ENCODE measurements at regions not wholly inside any gene's neighbourhood (a gene's known extent, or its start where the extent isn't known, plus 50 kb on each side); places are given as distances from the start of the nearest gene placed in this dataset.

DNA sequence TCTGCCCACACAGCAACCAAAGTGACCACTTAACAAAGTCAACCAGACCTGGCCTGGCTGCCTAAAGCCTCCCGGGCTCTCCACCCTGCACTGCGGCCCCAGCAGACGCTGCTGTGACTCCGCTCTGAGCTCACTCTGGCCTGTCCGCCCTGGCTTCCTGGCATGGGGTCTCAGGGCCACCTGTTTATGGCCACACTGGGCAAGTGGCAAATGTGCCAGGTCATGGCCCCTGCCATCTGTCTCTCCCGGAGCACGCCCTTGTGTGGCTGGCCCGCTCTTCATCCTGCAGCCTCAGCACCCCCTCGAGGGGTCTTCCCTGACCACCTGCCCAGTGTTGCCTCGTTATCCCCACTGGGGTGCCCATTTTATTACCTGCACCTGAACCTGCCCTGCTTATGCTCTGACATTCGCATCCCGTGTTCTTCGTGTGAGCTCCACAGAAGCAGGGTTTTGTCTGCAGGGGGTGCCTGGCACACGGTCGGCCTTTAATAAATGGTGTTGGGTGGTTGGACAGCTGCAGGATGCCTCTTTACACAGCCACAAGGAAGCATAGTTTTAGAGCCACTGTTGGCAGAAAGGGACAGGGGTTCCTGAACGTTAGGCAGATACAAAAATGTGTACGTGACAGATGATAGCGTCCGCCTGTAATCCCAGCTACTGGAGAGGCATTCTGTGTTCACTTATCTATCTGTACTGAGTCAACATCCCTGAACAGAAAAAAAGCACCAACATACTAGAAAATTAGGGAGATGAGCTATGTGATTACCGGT is 785.6 kb downstream of the TBC1D22A start:
- no peak for TF ChIP-seq ARNTL (CRISPR knock-in tag; IDR thresholded peaks at IDR 0.05)
- TF ChIP-seq TCF7 (IDR thresholded peaks at IDR 0.05; ENCODE audit: low read depth) = no peak
- TF ChIP-seq ZNF24 (IDR thresholded peaks at IDR 0.05) = no peak
- TF ChIP-seq EP300 (IDR thresholded peaks at IDR 0.05; ENCODE audit: low read depth in 2 of 2, low read length in 2 of 2) = no peak
- no peak for TF ChIP-seq EP300 (CRISPR knock-in tag; IDR thresholded peaks at IDR 0.05; ENCODE audit: borderline replicate concordance)
- TF ChIP-seq POLR2AphosphoS5 (IDR thresholded peaks at IDR 0.05; ENCODE audit: low read depth, low read length) = no peak
- TF ChIP-seq, protein P1, sequence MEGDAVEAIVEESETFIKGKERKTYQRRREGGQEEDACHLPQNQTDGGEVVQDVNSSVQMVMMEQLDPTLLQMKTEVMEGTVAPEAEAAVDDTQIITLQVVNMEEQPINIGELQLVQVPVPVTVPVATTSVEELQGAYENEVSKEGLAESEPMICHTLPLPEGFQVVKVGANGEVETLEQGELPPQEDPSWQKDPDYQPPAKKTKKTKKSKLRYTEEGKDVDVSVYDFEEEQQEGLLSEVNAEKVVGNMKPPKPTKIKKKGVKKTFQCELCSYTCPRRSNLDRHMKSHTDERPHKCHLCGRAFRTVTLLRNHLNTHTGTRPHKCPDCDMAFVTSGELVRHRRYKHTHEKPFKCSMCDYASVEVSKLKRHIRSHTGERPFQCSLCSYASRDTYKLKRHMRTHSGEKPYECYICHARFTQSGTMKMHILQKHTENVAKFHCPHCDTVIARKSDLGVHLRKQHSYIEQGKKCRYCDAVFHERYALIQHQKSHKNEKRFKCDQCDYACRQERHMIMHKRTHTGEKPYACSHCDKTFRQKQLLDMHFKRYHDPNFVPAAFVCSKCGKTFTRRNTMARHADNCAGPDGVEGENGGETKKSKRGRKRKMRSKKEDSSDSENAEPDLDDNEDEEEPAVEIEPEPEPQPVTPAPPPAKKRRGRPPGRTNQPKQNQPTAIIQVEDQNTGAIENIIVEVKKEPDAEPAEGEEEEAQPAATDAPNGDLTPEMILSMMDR (CRISPR knock-in tag; IDR thresholded peaks at IDR 0.05) = no peak
- no peak for TF ChIP-seq ZNF713 (CRISPR knock-in tag; IDR thresholded peaks at IDR 0.05)
- no peak for TF ChIP-seq XRCC5 (optimal IDR thresholded peaks at IDR 0.05; ENCODE audit: low read length)
- no peak for TF ChIP-seq CBX2 (IDR thresholded peaks at IDR 0.05; ENCODE audit: low read depth, low read length)
- no peak for TF ChIP-seq CBX2 (CRISPR knock-in tag; IDR thresholded peaks at IDR 0.05; ENCODE audit: low read depth)
- no peak for TF ChIP-seq TAF1 (CRISPR knock-in tag; IDR thresholded peaks at IDR 0.05)
- TF ChIP-seq ZNF224 (CRISPR knock-in tag; IDR thresholded peaks at IDR 0.05) = no peak
- TF ChIP-seq, protein P2, sequence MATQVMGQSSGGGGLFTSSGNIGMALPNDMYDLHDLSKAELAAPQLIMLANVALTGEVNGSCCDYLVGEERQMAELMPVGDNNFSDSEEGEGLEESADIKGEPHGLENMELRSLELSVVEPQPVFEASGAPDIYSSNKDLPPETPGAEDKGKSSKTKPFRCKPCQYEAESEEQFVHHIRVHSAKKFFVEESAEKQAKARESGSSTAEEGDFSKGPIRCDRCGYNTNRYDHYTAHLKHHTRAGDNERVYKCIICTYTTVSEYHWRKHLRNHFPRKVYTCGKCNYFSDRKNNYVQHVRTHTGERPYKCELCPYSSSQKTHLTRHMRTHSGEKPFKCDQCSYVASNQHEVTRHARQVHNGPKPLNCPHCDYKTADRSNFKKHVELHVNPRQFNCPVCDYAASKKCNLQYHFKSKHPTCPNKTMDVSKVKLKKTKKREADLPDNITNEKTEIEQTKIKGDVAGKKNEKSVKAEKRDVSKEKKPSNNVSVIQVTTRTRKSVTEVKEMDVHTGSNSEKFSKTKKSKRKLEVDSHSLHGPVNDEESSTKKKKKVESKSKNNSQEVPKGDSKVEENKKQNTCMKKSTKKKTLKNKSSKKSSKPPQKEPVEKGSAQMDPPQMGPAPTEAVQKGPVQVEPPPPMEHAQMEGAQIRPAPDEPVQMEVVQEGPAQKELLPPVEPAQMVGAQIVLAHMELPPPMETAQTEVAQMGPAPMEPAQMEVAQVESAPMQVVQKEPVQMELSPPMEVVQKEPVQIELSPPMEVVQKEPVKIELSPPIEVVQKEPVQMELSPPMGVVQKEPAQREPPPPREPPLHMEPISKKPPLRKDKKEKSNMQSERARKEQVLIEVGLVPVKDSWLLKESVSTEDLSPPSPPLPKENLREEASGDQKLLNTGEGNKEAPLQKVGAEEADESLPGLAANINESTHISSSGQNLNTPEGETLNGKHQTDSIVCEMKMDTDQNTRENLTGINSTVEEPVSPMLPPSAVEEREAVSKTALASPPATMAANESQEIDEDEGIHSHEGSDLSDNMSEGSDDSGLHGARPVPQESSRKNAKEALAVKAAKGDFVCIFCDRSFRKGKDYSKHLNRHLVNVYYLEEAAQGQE (IDR thresholded peaks at IDR 0.05; ENCODE audit: borderline replicate concordance in 1 of 2, low read depth in 1 of 2, low read length in 2 of 2) = no peak

All from HepG2 (cell line).